Effector CD4-positive, alpha-beta T cell (primary cell): ENCODE measurements at regions not wholly inside any gene's neighbourhood (a gene's known extent, or its start where the extent isn't known, plus 50 kb on each side); places are given as distances from the start of the nearest gene placed in this dataset.
"Not testable (repeated sequence)": the region's sequence is repeated elsewhere in the genome, so short reads cannot be mapped to it uniquely, and the experiment has no call there.

ENCODE experiments used
- DNase-seq: peaks from one replicate; pipeline ENCODE4 v3.0.0-alpha.2; 2020

DNA sequence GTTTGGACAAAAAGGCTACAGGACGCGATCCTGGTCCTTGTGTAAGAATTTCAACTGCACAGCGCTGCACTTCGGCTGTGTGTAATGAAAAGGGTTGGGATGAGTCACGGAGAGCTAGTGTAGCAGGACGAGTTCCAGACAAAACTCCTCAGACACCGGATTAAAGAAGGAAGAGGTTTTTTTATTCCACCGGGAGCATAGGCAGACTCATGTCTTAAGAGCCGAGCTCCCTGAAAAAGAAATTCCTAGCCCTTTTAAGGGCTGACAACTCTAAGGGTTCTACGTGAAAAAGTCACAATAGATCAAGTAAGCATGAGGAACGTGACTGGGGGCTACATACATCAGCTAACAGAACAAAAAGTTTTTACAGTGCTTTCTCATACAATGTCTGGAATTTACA is 54.8 kb upstream of the FAM90A1 start:
- not testable (repeated sequence) for DNase-seq

DNA sequence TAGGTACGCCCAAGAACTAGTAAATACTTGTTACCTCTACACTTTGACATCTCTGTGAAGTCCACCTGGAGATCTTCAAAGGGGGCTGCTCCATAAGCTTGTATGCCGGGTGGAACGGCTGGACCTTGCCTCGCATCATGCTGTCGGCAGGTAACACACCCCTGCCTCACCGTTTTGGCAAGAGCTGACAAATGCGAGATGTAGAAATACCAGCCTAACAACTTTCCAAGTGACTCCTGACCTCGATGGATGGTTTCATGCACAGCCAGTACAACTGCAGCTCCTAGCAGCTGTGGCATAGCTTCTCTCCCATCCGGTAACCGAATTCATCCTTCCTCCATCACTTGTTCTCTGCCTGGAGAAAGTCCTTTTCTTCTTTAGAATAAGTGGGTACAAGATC is 58.3 kb upstream of the FAM90A1 start:
- not testable (repeated sequence) for DNase-seq

DNA sequence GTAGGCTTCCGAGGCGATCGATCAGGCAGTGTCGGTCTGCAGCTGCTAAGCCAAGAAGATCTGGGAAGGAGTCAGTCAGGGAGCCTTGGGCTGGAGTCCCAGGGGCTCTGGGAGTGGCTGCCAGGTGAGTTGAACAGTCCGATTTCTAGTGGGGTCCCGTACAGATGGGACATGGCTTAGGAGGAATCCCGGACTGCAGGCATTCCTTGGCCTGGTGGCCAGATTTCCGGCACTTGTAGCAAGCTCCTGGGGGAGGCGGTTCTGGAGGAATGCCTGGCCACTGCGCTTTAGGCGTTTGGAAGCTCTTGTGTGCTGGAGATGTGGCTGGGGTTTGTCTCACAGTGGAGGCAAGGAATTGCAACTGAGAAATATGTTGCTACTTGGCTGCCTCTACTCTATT is 64.3 kb upstream of the FAM90A1 start:
- DNase-seq = not testable (repeated sequence)

DNA sequence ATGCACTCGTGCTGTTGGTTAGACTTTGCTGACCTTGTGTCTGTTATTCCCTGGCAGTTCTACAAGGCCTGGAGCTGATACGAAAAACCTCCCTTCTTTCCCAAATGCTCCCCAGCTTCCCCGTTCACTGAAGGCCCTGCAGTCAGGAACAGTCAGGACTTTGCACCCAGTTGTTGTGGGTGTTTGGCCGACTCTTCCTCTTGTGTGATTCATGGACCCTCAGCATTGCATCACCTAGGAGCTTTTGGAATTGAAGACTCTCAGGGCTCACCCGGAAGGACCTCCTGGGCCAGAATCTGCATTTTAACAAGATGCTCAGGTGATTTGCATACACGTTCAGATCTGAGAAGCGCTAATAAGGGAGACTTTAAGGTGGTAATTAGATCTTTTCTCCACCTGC is 67.2 kb upstream of the FAM90A1 start:
- DNase-seq = not testable (repeated sequence)

DNA sequence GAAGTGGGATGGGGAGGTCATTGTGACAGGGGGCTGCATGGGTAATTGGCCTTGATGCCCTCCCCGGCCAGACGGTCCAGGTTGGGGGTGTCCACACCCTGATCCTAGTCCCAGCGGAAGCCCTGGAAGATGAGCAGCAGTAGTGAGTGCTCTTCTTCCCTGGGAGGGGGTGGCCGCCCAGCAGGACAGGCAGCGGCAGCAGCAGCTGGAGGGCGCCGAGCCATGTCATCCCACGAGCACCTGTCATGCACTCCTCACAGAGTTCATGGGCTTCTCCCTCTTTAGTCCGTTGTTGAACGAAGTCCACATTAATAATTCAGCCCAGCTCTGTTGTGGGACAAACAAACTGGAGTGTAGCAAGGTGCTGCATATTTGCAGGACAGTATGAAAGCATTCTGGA is 81.2 kb upstream of the FAM90A1 start:
- not testable (repeated sequence) for DNase-seq

DNA sequence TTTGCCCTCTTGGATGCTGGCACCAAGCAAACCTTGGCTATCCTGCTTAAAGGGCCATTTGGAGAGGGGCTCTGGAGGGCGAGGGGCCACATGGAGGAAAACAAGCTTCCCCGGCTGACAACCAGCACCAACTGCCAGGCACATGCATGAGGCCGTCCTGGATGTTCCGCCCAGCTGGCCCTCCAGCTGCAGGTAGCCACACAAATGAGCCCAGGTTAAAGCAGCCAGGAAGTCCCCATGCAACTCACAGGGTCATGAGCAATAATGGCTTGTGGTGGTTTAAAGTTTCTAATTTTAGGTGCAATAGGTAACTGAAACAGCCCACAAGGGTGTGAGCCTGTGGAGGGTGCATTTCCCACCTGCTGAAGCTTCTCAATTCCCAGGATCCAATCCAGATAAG is 88.6 kb upstream of the FAM90A1 start:
- not testable (repeated sequence) for DNase-seq

DNA sequence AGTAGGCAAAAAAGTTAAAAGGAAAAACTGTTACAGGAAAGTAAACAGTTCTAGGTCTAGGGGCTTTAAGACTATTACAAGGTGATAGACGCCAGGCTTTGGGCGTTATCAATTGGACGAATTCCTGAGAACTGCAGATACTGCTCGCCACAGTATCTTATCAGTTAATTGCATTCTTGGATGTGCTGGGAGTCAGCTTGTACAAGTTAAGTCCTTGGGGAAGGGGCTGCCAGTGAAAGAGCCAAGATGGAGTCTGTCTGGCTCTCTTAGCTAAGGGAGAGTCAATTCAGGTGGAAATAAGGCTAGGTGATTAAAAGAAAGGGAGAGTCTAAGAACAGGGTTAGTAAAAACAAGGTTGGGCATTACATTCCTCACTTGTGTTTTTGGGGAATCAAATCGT is 90.3 kb upstream of the FAM90A1 start:
- DNase-seq = not testable (repeated sequence)

DNA sequence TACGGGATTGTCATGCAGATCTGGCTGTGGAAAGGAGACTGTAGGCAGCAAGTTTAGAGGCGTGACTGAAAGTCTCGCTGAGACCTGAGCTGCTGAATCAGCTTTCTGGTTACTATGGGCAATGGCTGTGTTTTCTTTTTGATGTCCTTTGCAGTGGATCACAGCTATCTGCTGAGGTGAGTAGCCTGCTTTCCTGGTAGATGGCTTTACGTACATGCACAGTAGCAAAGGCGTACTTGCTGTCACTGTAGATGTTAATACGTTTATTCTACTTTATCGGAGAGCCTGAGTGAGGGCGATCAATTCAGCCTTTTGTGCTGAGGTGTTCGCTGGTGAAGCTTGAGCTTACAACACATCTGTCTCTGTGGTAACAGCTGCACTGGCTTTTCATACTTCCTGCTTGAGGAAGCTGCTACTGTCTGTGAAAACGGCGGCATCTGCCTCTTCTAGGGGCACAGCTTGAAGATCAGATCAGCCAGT is 92.9 kb upstream of the FAM90A1 start:
- DNase-seq = peak; percentile 25

DNA sequence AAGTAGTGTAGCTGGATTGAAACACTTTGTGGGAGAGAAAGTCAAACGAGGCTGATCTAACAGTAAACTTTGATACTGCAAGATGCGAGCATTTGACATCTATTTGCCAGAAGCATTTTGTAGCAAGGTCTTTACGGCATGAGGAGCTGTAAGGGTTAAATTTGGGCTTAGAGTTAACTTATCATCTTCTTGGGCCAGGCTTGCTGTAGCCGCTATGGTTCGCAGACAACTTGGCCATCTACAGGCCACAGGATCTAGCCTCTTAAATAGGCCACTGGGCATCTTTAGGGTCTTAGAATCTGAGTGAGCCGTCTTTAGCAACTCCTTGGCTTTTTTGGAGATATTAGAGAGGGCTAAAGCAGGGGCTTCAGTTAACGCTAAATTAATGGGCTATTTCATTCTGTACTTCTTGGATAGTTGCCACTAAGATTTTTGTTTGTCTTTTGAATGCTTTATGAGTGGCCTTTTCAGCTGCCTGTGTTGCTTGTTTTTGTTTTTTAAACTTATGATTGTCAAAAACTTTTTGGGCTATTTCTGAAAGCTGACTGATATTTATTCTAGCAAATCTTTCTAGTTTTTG is 93.5 kb upstream of the FAM90A1 start:
- not testable (repeated sequence) for DNase-seq

DNA sequence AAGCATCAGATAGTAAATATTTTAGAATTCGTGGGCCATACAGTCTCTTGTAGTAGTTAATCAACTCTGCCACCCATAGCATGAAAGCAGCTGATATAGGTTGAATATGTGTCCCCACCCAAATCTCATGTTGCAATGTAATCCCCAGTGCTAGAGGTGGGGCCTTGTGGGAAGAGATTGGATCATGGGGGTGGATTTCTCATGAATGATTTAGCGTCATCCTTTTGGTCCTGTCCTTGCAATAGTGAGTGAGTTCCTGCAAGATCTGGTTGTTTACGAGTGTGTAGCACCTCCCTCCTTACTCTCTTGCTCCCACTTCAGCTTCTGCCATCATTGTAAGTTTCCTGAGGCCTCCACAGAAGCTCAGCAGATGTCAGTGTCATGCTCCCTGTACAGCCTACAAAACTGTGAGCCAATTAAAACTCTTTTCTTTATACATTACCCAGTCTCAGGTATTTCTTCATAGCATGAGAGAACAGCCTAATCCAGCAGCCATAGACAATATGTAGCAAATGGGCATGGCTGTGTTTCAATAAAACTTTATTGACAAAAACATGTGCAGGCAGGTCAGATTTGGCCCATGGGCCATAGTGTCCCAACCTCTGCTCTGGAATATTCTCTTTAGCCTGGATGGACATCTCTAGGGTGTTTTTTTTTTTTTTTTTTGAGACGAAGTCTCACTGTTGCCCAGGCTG is 97.9 kb upstream of the FAM90A1 start:
- not testable (repeated sequence) for DNase-seq

DNA sequence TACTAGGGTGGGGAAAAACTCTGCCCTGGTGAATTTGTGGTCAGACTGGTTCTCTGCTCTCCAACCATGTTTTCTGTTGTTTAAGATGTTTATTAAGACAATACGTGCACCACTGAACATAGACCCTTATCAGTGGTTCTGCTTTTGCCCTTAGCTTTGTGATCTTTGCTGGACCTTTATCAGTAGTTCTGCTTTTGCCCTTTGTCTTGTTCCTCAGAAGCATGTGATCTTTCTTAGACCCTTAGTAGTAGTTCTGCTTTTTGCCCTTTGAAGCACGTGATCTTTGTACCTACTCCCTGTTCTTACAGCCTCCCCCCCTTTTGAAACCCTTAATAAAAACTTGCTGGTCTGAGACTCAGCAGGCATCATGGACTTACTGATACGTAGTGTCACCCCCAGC is 101.4 kb upstream of the FAM90A1 start:
- not testable (repeated sequence) for DNase-seq

DNA sequence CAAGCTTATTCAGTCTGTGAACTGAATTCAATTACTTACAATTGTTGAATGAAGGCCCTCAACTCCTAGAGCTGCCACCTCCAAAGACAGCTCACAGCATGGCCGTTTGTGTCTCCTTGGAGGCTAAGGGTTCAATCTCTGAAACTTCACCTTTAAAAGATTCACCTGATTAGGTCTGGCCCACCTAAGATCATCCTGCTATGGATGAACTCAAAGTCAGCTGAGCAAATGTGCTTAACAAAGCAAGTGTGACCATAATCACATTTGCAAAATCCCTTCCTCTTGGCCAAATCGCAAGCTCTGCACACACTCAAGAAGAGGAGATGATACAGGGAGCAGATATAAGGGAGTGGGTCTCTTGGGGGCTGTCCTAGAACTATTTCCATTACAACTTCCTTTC is 105.0 kb upstream of the FAM90A1 start:
- not testable (repeated sequence) for DNase-seq

DNA sequence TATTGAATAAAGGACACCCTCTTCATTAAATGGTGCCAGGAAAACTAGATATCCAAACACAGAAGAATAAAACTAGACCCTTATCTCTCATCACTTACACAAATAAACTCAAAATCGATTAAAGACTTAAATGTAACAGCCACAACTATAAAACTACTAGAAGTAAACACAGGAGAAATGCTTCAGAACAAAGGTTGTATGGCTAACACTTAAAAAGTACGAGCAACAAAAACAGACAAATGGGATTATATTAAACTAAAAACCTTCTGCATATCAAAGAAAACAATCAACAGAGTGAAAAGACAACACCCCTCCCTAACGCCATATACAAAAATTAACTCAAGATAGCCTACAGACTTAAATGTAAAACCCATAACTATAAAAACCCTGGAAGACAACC is 104.7 kb upstream of the CLEC6A start:
- not testable (repeated sequence) for DNase-seq

DNA sequence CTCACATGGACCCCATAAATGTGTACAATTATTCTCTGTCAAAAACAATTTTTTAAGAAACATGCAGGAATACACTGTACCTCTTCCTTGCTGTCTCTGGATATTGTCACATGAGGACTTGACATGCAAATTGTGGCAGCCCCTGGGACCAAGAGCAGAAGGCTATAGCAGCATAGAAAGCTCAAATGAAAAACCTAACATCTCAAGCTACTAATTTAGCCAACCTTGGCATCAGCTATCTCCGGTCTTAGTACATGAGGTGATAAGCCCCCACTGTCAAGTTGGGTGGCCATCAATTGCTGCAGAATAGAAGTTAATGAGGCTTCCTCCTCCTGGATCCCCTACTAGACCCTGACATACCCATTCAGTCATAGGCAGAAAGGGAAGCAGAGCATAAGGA is 101.0 kb upstream of the CLEC6A start:
- not testable (repeated sequence) for DNase-seq

DNA sequence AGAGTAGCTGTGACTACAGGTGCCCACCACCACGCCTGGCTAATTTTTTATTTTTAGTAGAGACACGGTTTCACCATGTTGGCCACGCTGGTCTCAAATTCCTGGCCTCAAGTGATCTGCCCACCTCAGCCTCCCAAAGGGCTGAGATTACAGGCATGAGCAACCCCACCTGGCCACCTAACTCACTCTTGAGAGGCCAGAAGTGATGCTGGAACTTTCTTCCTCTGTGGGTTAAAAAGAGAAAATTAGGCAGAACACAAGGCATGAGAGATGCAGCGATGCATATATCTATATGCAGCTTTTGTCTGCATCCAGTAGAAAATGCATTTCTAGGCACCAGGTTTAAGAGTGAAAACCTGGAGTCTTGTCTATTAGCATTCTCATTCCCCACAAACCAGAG is 100.2 kb upstream of the CLEC6A start:
- not testable (repeated sequence) for DNase-seq

DNA sequence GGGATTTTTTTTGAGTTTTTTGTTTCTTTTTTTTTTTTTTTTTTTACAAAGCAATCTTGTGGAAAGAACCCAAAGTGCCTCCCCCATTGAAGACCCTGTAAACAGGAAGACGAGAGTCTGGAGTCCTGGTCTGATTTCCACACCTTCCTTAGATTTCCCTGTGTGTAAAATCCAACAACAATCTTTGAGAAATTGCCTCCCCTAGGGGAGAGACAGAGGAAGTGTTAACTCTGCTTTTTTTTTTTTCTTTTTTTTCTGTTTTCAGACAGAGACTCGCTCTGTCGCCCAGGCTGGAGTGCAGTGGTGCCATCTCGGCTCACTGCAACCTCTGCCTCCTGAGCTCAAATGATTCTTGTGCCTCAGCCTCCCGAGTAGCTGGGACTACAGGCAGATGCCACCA is 82.0 kb upstream of the CLEC6A start:
- not testable (repeated sequence) for DNase-seq

DNA sequence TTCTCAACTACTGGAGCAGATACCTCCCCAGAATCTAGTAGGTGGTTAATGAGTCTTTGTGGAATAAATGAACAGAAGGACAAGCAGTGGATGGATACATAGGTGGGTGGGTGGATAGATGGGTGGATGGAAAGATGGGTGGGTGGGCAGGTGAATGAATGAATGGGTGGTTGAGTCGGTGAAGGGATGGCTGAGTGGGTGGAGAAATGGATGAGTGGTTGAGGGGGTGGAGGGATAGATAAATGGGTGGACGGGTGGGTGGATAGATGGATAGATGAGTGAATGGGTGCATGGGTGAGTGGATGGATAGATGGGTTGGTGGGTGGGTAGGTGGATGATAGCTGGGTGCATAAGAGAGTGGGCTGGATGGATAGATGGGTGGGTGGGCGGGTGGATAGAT is 80.6 kb upstream of the CLEC6A start:
- not testable (repeated sequence) for DNase-seq

DNA sequence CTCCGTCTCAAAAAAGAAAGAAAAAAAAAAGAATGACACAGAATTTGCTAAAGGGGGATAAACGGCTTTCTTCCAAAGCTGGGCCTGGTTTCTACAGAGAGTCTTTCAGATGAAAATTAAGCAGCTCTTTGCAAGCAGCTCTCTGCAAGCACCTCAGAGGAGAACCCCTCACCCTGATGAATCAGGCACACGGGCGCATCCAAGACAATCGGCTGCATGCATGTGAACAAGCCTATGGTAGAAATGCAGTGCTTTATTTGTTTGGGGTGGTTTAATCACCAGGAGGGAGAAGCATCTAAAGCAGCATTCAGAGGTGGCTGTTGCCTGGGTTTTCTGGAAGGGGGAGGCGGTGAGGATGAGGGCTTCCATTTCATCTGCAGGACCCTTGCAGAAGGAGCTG is 78.0 kb upstream of the CLEC6A start:
- not testable (repeated sequence) for DNase-seq

DNA sequence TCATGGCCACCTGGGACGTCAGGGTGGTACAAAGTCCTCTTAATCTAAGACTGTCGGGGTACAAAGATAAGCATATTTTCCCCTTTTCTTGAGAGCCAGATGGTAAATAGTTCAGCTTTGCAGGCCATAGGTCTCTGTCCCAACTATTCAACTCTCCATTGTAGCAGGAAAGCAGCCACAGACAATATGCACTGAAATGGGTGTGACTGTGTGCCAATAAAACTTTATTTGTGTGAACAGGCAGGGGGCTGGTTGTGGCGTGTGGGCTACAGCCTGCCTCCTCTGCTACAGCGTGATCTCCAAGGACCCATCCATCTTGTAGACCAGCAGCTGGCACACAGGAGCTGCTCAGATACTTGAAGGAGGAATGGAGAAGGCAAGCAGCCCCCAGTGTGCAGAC is 73.2 kb upstream of the CLEC6A start:
- not testable (repeated sequence) for DNase-seq

DNA sequence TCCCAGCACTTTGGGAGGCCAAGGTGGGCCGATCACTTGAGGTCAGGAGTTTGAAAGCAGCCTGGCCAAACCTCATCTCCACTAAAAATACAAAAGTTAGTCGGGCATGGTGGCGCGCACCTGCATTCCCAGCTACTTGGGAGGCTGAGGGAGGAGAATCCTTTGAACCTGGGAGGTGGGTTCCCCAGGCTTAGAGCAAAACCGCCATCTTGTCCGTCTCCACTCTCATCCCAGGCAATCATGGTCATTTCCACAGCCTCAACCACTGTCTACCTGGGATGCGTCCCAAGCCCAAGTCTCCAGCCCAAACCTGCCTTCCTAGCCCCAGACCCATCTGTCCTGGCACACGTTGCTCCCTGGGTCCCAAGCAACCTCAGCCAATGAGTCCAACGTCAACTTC is 71.1 kb upstream of the CLEC6A start:
- not testable (repeated sequence) for DNase-seq

DNA sequence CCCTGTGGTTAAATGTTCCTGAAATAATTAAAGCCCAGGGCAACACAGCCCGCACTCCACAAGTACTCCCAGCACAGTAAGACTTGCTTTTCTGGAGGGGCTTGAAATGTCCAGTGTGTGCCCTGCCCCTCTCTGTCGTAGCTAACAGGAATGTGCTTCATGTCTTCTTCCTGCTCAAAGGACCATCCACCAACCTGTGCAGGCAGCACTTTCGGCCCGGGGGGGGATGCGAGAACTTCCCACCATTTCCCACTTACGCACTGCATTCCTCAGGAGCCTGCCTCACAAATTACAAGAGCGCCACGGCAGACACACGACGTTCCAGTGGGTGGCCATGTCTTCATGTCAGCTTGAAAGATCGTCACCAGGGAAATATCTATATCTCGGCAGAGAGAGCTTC is 70.3 kb upstream of the CLEC6A start:
- DNase-seq = not testable (repeated sequence)

DNA sequence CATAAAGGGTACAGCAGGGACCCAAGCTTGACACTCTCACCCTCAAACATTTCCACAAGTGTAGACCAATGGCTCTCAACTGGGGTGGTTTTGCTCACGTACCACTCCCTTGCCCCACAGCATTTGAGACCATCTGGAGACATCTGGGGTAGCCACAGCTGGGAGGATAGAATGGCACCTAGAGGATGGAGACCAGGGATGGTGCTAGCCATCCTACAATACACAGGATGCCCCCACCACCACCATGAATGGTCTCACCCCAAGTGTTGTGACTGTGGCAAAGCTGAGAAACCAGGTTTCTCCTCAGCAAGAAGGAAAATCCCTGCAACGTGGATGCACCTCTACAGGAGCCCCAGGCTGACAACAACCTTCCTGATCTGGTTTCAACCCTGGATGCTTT is 69.1 kb upstream of the CLEC6A start:
- not testable (repeated sequence) for DNase-seq

DNA sequence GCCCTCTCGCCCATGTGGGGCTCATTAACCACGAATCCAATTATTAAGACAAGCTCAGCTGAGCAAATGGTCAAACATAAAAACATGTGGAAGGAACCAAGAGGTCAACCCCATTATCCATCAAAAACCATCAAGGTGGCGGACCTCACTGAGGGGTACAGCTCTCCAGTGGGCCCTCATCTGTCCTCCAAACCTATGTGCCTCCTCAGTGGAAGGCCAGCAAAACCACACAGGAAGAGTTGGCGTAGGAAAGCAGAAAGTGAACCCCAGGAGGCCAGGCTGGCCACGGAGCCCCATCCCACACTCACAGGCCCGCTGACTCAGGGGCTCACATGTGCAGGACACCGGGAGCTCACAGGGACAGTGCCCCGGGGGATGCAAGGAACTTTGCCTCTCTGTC is 66.5 kb upstream of the CLEC6A start:
- not testable (repeated sequence) for DNase-seq

DNA sequence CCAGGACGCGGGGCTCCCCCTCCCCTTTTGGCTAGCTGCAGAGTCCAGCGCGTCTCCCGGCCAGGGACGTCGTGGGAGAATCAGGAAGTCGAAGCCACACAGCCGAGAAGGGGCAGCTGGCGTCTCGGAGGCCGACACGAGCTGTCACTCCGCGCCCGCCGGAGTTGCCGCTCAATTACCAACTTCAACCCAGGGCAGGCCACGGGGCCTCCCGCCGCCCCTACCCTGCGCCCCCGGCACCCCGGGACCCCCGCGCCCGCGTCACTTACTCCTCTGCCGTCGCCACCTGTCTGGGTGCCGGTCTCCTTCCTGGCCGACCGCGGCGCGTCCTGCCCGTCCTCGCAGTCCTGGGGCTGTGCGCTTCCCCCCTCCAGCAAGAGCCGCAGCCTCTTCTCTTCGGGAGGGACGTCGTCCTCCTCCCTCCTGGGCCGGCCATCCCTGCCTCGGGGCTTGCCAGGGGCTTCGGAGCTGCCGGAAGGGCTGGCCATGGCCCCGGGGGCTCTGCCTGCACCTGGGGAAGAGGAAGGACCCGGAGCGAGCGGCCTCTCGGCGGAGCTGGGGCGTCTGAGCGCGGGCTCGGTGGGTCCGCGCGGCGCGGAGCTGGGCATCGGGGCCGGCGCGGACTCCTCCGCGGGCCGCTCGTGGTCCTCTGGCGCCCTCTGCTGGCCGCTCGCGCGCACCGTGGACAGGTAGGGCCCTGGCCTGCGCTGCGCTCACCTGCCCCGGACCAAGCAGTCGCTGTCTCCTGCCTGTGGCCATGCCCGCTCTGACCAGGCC is 65.6 kb upstream of the CLEC6A start:
- peak; percentile 62 for DNase-seq
